Kidney epithelial cell (primary cell): ENCODE measurements at regions not wholly inside any gene's neighbourhood (a gene's known extent, or its start where the extent isn't known, plus 50 kb on each side); places are given as distances from the start of the nearest gene placed in this dataset.

Experiments
- DNase-seq: peaks from one replicate; pipeline ENCODE4 v3.0.0-alpha.2; 2010; ENCODE audit warnings: low read depth
- H3K27me3 ChIP-seq: 2 replicates; pipeline ENCODE4 v1.6.0; 2011; ENCODE audit warnings: low read length; ENCODE audit not compliant: control insufficient read depth, insufficient read depth
- H3K36me3 ChIP-seq: 2 replicates; pipeline ENCODE4 v1.5.1; 2011; ENCODE audit warnings: low read length; ENCODE audit not compliant: control insufficient read depth, insufficient read depth
- H3K4me3 ChIP-seq: 2 replicates; pipeline ENCODE4 v1.5.1; 2011; ENCODE audit warnings: low read depth, mild to moderate bottlenecking, control low read depth, low read length
- TF ChIP-seq, protein P1 (sequence below): IDR thresholded peaks from 2 replicates; pipeline ENCODE4 v1.5.1; 2011; ENCODE audit warnings: mild to moderate bottlenecking, moderate library complexity, low read length, control low read depth, inconsistent platforms; ENCODE audit not compliant: insufficient read depth, poor library complexity, severe bottlenecking

DNA sequence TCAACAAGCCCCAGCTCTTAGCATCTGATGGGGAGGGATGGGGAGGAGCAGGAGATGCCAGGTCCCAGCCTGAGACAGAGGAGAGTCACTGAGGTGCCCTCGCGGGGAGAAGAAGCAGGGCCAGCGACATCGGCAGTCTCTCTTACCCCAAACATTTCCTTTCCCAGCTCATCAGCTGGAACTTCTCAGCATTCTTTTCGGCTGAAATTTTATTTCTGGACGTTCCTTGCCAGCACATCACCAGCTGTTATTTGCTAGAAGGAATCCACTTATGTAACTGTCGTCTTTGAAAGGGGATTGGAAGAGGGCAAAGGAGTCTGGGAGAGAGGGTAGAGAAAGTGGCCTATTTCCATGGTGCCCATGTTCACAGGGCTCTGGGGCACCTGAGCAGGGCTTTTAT, 101.0 kb upstream of the SHH start:
- TF ChIP-seq, protein P1, sequence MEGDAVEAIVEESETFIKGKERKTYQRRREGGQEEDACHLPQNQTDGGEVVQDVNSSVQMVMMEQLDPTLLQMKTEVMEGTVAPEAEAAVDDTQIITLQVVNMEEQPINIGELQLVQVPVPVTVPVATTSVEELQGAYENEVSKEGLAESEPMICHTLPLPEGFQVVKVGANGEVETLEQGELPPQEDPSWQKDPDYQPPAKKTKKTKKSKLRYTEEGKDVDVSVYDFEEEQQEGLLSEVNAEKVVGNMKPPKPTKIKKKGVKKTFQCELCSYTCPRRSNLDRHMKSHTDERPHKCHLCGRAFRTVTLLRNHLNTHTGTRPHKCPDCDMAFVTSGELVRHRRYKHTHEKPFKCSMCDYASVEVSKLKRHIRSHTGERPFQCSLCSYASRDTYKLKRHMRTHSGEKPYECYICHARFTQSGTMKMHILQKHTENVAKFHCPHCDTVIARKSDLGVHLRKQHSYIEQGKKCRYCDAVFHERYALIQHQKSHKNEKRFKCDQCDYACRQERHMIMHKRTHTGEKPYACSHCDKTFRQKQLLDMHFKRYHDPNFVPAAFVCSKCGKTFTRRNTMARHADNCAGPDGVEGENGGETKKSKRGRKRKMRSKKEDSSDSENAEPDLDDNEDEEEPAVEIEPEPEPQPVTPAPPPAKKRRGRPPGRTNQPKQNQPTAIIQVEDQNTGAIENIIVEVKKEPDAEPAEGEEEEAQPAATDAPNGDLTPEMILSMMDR = no peak
- Histone ChIP-seq H3K4me3 (no peak overlapping the region), H3K27me3 (no peaks in the 10 kb centered on the region), H3K36me3 (no peaks in the 10 kb centered on the region)
- no peak for DNase-seq

DNA sequence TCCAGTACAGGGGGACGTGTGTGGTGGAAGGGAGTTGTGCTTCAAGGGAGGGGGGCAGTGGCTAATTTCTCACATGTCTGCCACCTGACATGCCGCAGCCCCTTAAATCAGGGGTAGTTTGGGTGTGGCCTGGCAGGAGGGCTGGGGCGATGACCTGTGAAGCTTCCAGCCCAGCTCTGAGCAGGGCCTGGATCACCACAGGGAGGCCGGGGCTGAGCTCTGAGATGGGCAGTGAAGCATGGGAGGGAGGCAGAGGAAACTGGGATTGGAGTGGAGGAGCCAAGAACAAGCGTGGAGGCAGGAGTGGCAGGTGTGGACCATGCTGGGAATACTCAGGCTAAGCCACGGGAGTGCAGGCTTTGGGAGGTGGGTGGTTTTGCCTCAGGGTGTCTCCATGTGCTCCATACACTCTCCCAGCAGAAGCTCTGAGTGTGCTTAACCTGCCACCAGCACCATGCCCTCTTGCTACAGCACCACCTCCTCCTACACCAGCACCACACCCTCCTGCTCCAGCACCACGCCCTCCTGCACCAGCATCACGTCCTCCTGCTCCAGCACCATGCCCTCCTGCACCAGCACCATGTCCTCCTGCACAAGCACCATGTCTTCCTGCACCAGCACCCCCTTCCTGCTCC, 99.3 kb upstream of the SHH start:
- no peaks in the 10 kb centered on the region for H3K36me3 ChIP-seq
- no peaks in the 10 kb centered on the region for H3K27me3 ChIP-seq
- TF ChIP-seq, protein P1 = no peak
- no peak for DNase-seq
- no peak overlapping the region for H3K4me3 ChIP-seq

DNA sequence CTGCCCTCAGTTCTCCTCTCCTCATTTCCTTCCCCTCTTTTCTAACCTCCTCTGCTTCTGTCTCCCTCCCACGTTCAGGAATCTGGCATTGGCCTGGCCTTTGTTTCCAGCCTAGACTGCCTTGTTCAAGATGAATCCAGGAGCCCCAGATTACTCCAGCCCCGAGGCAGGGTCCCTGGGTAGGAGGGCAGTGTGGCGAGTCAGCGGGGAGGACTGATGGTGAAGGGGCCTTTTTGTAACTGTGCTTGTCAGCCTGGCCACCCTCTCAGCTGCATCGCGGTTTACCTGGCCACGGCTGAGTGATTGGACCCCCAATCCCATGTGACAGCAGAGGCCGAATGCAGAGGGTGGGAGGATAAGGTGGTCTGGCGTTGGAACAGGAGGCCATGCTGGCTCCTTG, 96.1 kb upstream of the SHH start:
- H3K36me3 ChIP-seq = no peaks in the 10 kb centered on the region
- no peaks in the 10 kb centered on the region for H3K27me3 ChIP-seq
- H3K4me3 ChIP-seq = no peak overlapping the region
- TF ChIP-seq, protein P1 = no peak
- DNase-seq = no peak

DNA sequence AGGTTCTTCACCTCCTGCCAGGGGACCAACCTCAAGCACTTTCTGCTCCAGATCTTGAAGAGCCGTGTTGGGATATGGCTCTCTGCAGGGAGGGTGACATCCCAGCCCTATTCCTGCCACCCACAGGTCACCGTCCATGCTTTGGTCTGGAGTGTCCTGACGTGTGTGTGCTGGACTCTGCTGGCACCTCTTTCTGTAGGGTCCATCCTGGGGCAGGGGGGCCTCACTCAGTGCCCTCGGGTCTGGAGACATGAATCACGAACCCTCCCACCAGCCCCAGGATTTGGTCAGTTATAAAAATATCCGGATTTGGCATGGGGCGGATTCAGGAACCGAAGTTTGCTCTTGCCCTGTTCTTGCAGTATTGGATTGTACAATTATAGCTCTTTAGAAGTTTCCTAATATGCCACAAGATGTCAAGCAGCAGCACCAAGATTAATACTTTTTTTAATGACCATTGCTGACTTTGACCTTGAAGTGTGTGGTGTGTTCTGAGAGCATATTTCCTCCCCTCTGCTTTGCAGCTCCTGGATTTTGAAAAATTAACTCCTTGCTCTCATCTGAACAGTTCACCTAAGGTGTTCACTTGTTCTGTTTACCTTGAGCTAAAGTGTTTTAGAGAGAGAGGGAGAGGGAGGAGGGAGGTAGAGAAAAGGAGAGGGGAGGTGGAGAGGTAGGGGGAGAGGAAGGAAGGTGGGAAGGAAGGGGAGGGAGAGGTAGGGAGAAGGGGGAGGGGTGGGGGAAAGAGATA, 95.4 kb upstream of the SHH start:
- TF ChIP-seq, protein P1 = no peak
- Histone ChIP-seq H3K36me3 (no peaks in the 10 kb centered on the region), H3K27me3 (no peaks in the 10 kb centered on the region), H3K4me3 (no peak overlapping the region)
- DNase-seq = no peak

DNA sequence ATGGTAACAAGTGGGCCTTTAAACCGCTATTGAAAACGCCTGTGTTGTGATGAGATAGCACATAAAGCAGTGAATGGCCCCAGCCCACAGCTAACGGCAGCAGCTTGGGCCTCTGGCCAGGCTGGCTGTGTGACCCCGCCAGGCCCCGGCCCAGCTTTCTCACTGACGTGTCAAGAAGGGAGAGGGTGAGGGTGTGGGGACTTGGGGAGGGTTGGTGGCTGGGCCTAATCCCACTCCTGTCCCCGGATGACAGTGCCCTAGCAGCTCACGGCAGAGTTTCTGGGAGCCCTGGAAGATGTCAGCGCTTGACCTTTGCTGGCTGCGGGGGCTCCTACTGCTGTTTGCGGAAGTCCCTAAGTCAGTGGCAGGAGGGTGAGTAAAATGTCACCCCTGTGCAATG, 88.9 kb upstream of the SHH start:
- no peaks in the 10 kb centered on the region for H3K27me3 ChIP-seq
- H3K36me3 ChIP-seq = no peaks in the 10 kb centered on the region
- no peak overlapping the region for H3K4me3 ChIP-seq
- TF ChIP-seq, protein P1 = no peak
- no peak for DNase-seq
